HFFc6 (cell line): ENCODE measurements at regions not wholly inside any gene's neighbourhood (a gene's known extent, or its start where the extent isn't known, plus 50 kb on each side); places are given as distances from the start of the nearest gene placed in this dataset.
"Not testable (repeated sequence)": the region's sequence is repeated elsewhere in the genome, so short reads cannot be mapped to it uniquely, and the experiment has no call there.

Source experiments
- DNase-seq: peaks from one replicate; pipeline ENCODE4 v3.0.0-alpha.2; 2018
- H3K27ac Mint-ChIP-seq: 2 replicates; pipeline ENCODE4 v1.8.0; 2020; ENCODE audit warnings: mild to moderate bottlenecking, mixed read lengths
- H3K27me3 Mint-ChIP-seq: 2 replicates; pipeline ENCODE4 v1.8.0; 2021; ENCODE audit warnings: mild to moderate bottlenecking, moderate library complexity, mixed read lengths; ENCODE audit not compliant: insufficient read depth
- H3K36me3 Mint-ChIP-seq: 2 replicates; pipeline ENCODE4 v1.8.0; 2021; ENCODE audit warnings: low read depth, mixed read lengths
- H3K4me1 Mint-ChIP-seq: 2 replicates; pipeline ENCODE4 v1.8.0; 2020; ENCODE audit warnings: low read depth, mixed read lengths
- H3K4me3 Mint-ChIP-seq: 2 replicates; pipeline ENCODE4 v1.8.0; 2020; ENCODE audit warnings: mild to moderate bottlenecking, moderate library complexity, mixed read lengths
- H3K9me3 Mint-ChIP-seq: 2 replicates; pipeline ENCODE4 v1.8.0; 2020; ENCODE audit warnings: mild to moderate bottlenecking, mixed read lengths
- TF ChIP-seq, protein P1 (sequence below): fragments of 200-600 bp; sonication (generic); IDR thresholded peaks from 2 replicates; pipeline ENCODE4 v1.5.0; 2021; ENCODE audit warnings: antibody characterized with exemption, mild to moderate bottlenecking

DNA sequence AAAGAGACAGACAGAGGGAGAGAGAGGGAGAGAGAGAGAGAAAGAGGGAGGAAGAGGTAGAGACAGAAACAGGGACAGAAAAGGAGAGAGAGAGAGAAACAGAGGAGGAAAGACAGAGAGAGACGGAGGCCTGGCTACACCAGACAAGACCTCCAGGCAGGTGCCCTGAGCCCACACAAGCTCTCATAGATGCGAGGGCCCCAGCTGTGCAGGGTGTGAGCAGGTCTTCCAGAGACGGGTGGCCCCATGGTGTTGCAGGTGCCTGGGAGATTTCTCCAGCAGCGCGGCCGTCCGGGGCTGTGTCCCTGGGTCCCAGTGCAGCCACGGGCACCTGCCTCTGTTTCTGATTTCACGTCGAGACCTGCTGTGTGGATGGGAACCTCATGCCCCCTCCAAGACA, 253.0 kb downstream of the SHOX start:
- no peaks in the 10 kb centered on the region for H3K36me3 Mint-ChIP-seq
- no peak overlapping the region for H3K27ac Mint-ChIP-seq
- peaks cover 10% of the 10 kb centered on the region for H3K27me3 Mint-ChIP-seq
- no peak for DNase-seq
- H3K9me3 Mint-ChIP-seq = peaks cover 6% of the 10 kb centered on the region; the same call in 1 of the 2 replicates
- TF ChIP-seq, protein P1, sequence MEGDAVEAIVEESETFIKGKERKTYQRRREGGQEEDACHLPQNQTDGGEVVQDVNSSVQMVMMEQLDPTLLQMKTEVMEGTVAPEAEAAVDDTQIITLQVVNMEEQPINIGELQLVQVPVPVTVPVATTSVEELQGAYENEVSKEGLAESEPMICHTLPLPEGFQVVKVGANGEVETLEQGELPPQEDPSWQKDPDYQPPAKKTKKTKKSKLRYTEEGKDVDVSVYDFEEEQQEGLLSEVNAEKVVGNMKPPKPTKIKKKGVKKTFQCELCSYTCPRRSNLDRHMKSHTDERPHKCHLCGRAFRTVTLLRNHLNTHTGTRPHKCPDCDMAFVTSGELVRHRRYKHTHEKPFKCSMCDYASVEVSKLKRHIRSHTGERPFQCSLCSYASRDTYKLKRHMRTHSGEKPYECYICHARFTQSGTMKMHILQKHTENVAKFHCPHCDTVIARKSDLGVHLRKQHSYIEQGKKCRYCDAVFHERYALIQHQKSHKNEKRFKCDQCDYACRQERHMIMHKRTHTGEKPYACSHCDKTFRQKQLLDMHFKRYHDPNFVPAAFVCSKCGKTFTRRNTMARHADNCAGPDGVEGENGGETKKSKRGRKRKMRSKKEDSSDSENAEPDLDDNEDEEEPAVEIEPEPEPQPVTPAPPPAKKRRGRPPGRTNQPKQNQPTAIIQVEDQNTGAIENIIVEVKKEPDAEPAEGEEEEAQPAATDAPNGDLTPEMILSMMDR = no peak
- H3K4me3 Mint-ChIP-seq = no peak overlapping the region
- H3K4me1 Mint-ChIP-seq = no peaks in the 10 kb centered on the region

DNA sequence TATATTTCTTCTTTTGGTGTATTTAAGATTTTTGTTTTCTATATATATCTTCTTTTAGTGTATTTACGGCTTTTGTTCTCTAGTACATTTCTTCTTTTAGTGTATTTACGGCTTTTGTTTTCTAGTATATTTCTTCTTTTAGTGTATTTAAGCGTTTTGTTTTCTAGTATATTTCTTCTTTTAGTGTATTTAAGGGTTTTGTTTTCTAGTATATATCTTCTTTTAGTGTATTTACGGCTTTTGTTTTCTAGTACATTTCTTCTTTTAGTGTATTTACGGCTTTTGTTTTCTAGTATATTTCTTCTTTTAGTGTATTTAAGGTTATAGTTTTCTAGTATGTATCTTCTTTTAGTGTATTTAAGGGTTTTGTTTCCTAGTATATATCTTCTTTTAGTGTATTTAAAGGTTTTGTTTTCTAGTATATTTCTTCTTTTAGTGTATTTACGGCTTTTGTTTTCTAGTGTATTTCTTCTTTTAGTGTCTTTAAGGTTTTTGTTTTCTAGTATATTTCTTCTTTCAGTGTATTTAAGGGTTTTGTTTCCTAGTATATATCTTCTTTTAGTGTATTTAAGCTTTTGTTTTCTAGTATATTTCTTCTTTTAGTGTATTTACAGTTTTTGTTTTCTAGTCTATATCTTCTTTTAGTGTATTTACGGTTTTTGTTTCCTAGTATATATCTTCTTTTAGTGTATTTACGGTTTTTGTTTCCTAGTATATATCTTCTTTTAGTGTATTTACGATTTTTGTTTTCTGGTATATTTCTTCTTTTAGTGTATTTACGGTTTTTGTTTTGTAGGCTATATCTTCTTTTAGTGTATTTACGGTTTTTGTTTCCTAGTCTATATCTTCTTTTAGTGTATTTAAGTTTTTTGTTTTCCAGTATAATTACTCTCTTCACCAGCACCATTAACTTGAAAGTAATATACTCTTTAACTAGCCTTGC, 249.4 kb downstream of the SHOX start:
- H3K9me3 Mint-ChIP-seq, H3K4me3 Mint-ChIP-seq, H3K27me3 Mint-ChIP-seq, H3K36me3 Mint-ChIP-seq, DNase-seq, H3K4me1 Mint-ChIP-seq, H3K27ac Mint-ChIP-seq: not testable (repeated sequence)

DNA sequence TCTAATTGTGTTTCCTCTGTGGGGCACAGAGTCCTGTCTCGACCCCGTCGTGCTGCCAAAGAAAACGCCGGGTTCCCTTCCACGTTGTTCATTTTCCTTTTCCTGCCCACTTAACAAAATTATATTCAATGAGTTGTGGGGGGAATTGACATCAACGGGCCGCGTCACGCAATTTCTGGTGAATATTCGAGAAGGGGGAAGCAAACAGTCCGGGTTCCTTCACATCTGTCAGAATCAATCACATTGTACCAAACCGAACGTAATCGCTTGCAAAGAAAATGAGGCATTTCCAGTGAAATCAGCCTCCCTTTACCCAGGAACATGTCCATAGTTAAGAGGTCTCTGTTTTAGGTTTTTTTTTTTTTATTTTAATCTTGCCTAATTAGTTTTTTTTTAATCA, 243.5 kb downstream of the SHOX start:
- Mint-ChIP-seq H3K4me1 (no peaks in the 10 kb centered on the region), H3K27ac (no peak overlapping the region), H3K4me3 (no peak overlapping the region), H3K9me3 (peaks cover 11% of the 10 kb centered on the region), H3K36me3 (no peaks in the 10 kb centered on the region), H3K27me3 (peaks cover 6% of the 10 kb centered on the region)
- TF ChIP-seq, protein P1 = no peak
- DNase-seq = no peak

DNA sequence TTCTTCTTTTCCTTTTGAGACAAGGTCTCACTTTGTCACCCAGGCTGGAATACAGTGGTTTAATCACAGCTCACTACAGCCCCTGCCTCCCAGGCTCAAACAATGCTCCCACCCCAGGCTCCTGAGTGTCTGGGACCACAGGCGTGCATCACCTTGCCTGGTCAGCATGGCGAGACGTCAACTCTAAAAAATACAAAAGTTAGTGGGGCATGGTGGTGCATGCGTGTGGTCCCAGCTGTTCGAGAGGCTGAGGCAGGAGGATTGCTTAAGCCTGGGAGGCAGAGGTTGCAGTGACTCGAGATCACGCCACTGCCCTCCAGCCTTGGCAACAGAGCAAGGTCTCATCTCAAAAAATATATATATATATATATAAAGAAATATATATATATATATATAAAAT, 242.4 kb downstream of the SHOX start:
- Mint-ChIP-seq H3K4me1 (no peaks in the 10 kb centered on the region), H3K27ac (no peak overlapping the region), H3K36me3 (no peaks in the 10 kb centered on the region), H3K27me3 (peaks cover 7% of the 10 kb centered on the region), H3K4me3 (no peak overlapping the region), H3K9me3 (peaks cover 11% of the 10 kb centered on the region)
- no peak for DNase-seq
- TF ChIP-seq, protein P1 = no peak

DNA sequence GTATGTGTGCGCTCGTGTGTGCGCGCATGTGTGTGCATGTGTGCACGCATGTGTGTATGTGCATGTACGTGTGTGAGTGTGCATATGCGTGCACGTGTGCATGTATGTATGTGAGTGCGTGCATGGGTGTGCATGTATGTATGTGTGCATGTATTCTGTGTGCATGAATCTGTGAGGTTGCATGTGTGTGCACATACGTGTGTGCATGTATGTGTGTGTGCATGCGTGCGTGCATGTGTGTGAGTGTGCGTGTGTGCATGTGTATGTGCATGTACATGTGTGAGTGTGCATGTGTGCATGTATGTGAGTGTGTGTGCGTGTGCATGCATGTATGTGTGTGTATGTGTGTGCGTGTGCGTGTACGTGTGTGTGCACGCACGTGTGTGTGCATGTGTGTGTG, 241.5 kb downstream of the SHOX start:
- DNase-seq = no peak
- no peak overlapping the region for H3K4me3 Mint-ChIP-seq
- no peak overlapping the region for H3K27ac Mint-ChIP-seq
- H3K4me1 Mint-ChIP-seq = no peaks in the 10 kb centered on the region
- H3K9me3 Mint-ChIP-seq = peaks cover 6% of the 10 kb centered on the region; the same call in 1 of the 2 replicates
- TF ChIP-seq, protein P1 = no peak
- H3K27me3 Mint-ChIP-seq = peaks cover 11% of the 10 kb centered on the region
- no peaks in the 10 kb centered on the region for H3K36me3 Mint-ChIP-seq

DNA sequence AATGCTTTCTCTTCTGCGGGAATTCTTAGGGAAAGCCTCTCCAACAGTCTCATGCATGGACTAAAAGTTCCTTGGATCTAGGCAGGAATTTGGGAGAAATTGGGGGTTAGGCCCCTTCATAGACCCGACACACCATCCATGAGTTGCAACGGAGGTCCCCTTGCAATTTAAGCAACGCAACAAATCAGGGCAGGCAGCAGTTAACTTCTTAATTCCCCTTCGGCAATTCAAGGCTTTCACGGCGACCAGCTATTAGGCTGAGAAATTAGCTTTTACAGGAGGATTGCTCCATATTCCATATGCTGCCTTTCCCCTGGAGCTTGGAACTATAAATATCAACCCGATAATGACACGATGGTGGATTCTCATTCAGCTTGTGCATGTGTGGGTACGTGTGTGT, 241.0 kb downstream of the SHOX start:
- TF ChIP-seq, protein P1 = no peak
- Mint-ChIP-seq H3K4me3 (no peak overlapping the region), H3K27me3 (peaks cover 11% of the 10 kb centered on the region), H3K9me3 (peaks cover 6% of the 10 kb centered on the region; the same call in 1 of the 2 replicates), H3K4me1 (no peaks in the 10 kb centered on the region), H3K27ac (no peak overlapping the region), H3K36me3 (no peaks in the 10 kb centered on the region)
- DNase-seq = no peak
